ENCODE measurements at regions not wholly inside any gene's neighbourhood (a gene's known extent, or its start where the extent isn't known, plus 50 kb on each side); places are given as distances from the start of the nearest gene placed in this dataset.

GRCh38 chr1:213840575-213840974 is 147.2 kb upstream of the PROX1 start:
- Histone ChIP-seq H3K9ac (ENCODE audit: low read length in 3 of 3) (no peak overlapping the region), H3K36me3 (ENCODE audit: control insufficient read depth in 2 of 3, insufficient read depth in 3 of 3, low read length in 3 of 3) (no peaks in the 10 kb centered on the region), H3K27ac (ENCODE audit: low read depth in 2 of 2, low read length in 2 of 2) (no peak overlapping the region), H3K27me3 (ENCODE audit: control insufficient read depth, insufficient read depth, low read length) (no peaks in the 10 kb centered on the region), H3K9me3 (ENCODE audit: control insufficient read depth in 2 of 3, insufficient read depth in 1 of 3, low read length in 3 of 3) (no peaks in the 10 kb centered on the region), H3K4me3 (ENCODE audit: low read length in 3 of 3) (no peak overlapping the region), H3K4me1 (ENCODE audit: control insufficient read depth in 2 of 3, insufficient read depth in 2 of 3, low read depth in 1 of 3, low read length in 3 of 3) (no peaks in the 10 kb centered on the region)
- TF ChIP-seq, protein P1, sequence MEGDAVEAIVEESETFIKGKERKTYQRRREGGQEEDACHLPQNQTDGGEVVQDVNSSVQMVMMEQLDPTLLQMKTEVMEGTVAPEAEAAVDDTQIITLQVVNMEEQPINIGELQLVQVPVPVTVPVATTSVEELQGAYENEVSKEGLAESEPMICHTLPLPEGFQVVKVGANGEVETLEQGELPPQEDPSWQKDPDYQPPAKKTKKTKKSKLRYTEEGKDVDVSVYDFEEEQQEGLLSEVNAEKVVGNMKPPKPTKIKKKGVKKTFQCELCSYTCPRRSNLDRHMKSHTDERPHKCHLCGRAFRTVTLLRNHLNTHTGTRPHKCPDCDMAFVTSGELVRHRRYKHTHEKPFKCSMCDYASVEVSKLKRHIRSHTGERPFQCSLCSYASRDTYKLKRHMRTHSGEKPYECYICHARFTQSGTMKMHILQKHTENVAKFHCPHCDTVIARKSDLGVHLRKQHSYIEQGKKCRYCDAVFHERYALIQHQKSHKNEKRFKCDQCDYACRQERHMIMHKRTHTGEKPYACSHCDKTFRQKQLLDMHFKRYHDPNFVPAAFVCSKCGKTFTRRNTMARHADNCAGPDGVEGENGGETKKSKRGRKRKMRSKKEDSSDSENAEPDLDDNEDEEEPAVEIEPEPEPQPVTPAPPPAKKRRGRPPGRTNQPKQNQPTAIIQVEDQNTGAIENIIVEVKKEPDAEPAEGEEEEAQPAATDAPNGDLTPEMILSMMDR (IDR thresholded peaks at IDR 0.05; ENCODE audit: borderline replicate concordance, extremely low read depth, insufficient read depth), result no peak
- DNase-seq (no peak), FAIRE-seq (no peak)
- intact Hi-C loops (cut with DNase I), result no loop called here

- FAIRE-seq (no peak), DNase-seq (no peak)
- no peaks in the 10 kb centered on the region for H3K9me3 ChIP-seq (ENCODE audit: control insufficient read depth in 2 of 3, insufficient read depth in 1 of 3, low read length in 3 of 3)
These were observed 143.1 kb upstream of the PROX1 start for GRCh38 chr1:213844632-213845031.

DNA sequence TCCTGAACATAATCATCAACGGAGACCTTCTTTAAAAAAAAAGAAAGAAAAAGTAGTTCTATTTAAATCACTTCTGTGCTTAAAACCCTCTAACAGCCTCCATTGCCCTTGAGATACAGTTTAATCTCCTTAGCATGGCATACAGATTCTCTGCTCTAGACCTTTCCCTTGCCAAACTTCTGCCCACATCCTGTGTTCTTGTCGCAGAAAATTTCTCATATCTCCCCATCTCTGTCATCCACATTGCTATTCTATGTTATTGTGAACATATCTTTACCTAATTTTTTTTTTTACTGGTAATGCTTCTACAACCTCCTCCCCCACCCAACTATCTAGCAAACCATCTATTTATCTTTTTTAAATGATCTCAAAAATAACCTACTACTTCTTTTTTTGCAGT is 135.7 kb upstream of the PROX1 start:
- no peak overlapping the region for H3K9ac ChIP-seq (ENCODE audit: low read length in 3 of 3)
- no peaks in the 10 kb centered on the region for H3K9me3 ChIP-seq (ENCODE audit: control insufficient read depth in 2 of 3, insufficient read depth in 1 of 3, low read length in 3 of 3)
- H3K27me3 ChIP-seq (ENCODE audit: control insufficient read depth, insufficient read depth, low read length), result no peaks in the 10 kb centered on the region
- H3K4me1 ChIP-seq (ENCODE audit: control insufficient read depth in 2 of 3, insufficient read depth in 2 of 3, low read depth in 1 of 3, low read length in 3 of 3), result no peaks in the 10 kb centered on the region
- no peak for FAIRE-seq
- intact Hi-C loops (cut with DNase I), result no loop called here
- H3K36me3 ChIP-seq (ENCODE audit: control insufficient read depth in 2 of 3, insufficient read depth in 3 of 3, low read length in 3 of 3), result no peaks in the 10 kb centered on the region
- no peak for DNase-seq
- no peak overlapping the region for H3K27ac ChIP-seq (ENCODE audit: low read depth in 2 of 2, low read length in 2 of 2)
- no peak overlapping the region for H3K4me3 ChIP-seq (ENCODE audit: low read length in 3 of 3)
- TF ChIP-seq, protein P1 (IDR thresholded peaks at IDR 0.05; ENCODE audit: borderline replicate concordance, extremely low read depth, insufficient read depth), result no peak

More at GRCh38 chr1:213844632-213845031, 143.1 kb upstream of the PROX1 start:
- no peaks in the 10 kb centered on the region for H3K4me1 ChIP-seq (ENCODE audit: control insufficient read depth in 2 of 3, insufficient read depth in 2 of 3, low read depth in 1 of 3, low read length in 3 of 3)
- intact Hi-C loops (cut with DNase I), result no loop called here
- no peak overlapping the region for H3K4me3 ChIP-seq (ENCODE audit: low read length in 3 of 3)
- no peaks in the 10 kb centered on the region for H3K27me3 ChIP-seq (ENCODE audit: control insufficient read depth, insufficient read depth, low read length)
- H3K27ac ChIP-seq (ENCODE audit: low read depth in 2 of 2, low read length in 2 of 2), result no peak overlapping the region
- no peak overlapping the region for H3K9ac ChIP-seq (ENCODE audit: low read length in 3 of 3)
- H3K36me3 ChIP-seq (ENCODE audit: control insufficient read depth in 2 of 3, insufficient read depth in 3 of 3, low read length in 3 of 3), result no peaks in the 10 kb centered on the region
- TF ChIP-seq, protein P1 (IDR thresholded peaks at IDR 0.05; ENCODE audit: borderline replicate concordance, extremely low read depth, insufficient read depth), result no peak

DNA sequence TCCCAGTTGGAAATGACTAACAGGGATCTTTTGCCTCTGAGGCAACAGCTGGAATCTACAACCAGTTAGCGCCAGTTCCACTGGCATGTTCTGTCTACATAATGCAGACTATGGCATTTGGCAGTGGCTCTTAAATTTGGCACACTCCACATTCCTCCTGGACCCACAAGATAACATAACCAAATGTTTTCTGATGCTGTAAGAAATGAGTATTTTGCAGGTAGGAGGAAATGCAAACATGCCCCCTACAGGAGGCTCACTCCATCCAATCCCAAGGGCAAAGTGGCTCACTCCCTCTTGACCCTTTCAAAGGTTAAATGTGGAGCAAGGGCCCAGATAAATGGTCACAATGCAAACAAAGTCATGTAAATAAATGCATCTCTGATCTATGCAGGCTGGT is 129.2 kb upstream of the PROX1 start:
- intact Hi-C loops (cut with DNase I), result no loop called here
- FAIRE-seq (no peak), DNase-seq (no peak)
- no peak overlapping the region for H3K4me3 ChIP-seq (ENCODE audit: low read length in 3 of 3)
- TF ChIP-seq, protein P1 (IDR thresholded peaks at IDR 0.05; ENCODE audit: borderline replicate concordance, extremely low read depth, insufficient read depth), result no peak
- no peak overlapping the region for H3K27ac ChIP-seq (ENCODE audit: low read depth in 2 of 2, low read length in 2 of 2)
- H3K27me3 ChIP-seq (ENCODE audit: control insufficient read depth, insufficient read depth, low read length), result no peaks in the 10 kb centered on the region
- no peaks in the 10 kb centered on the region for H3K9me3 ChIP-seq (ENCODE audit: control insufficient read depth in 2 of 3, insufficient read depth in 1 of 3, low read length in 3 of 3)
- H3K36me3 ChIP-seq (ENCODE audit: control insufficient read depth in 2 of 3, insufficient read depth in 3 of 3, low read length in 3 of 3), result no peaks in the 10 kb centered on the region
- no peak overlapping the region for H3K9ac ChIP-seq (ENCODE audit: low read length in 3 of 3)
- H3K4me1 ChIP-seq (ENCODE audit: control insufficient read depth in 2 of 3, insufficient read depth in 2 of 3, low read depth in 1 of 3, low read length in 3 of 3), result no peaks in the 10 kb centered on the region

All from kidney (tissue), 13 donors.